Fibroblast of skin of abdomen (primary cell): ENCODE measurements at regions not wholly inside any gene's neighbourhood (a gene's known extent, or its start where the extent isn't known, plus 50 kb on each side); places are given as distances from the start of the nearest gene placed in this dataset.
"Not testable (repeated sequence)": the region's sequence is repeated elsewhere in the genome, so short reads cannot be mapped to it uniquely, and the experiment has no call there.

Experiments
- DNase-seq: peaks from one replicate; pipeline ENCODE4 v3.0.0-alpha.2; 2013

GRCh38 chr20:39751557-39752137 lies 789.5 kb downstream of the DHX35 start:
- DNase-seq: no peak

GRCh38 chr20:39745380-39745779 lies 783.2 kb downstream of the DHX35 start:
- DNase-seq: no peak

- DNase-seq: no peak
Measured at GRCh38 chr20:39738651-39739050, 776.5 kb downstream of the DHX35 start.

- no peak for DNase-seq
Measured at GRCh38 chr20:39736434-39737327, 774.5 kb downstream of the DHX35 start.

- DNase-seq: not testable (repeated sequence)
Measured at GRCh38 chr20:39725513-39725912, 763.4 kb downstream of the DHX35 start.

GRCh38 chr20:39719293-39719692 lies 757.1 kb downstream of the DHX35 start:
- DNase-seq: no peak

GRCh38 chr20:39717936-39718335 lies 755.8 kb downstream of the DHX35 start:
- DNase-seq: peak; percentile 88

GRCh38 chr20:39716796-39717341 lies 754.7 kb downstream of the DHX35 start:
- peak; percentile 42 for DNase-seq

- DNase-seq: no peak
Measured at GRCh38 chr20:39713076-39713840, 751.1 kb downstream of the DHX35 start.

GRCh38 chr20:39706184-39706663 lies 744.1 kb downstream of the DHX35 start:
- peak; percentile 55 for DNase-seq

GRCh38 chr20:39705032-39705431 lies 742.9 kb downstream of the DHX35 start:
- DNase-seq: peak; percentile 30

GRCh38 chr20:39703357-39703756 lies 741.2 kb downstream of the DHX35 start:
- DNase-seq: not testable (repeated sequence)

GRCh38 chr20:39702701-39703349 lies 740.7 kb downstream of the DHX35 start:
- no peak for DNase-seq

- no peak for DNase-seq
Measured at GRCh38 chr20:39700528-39700927, 738.4 kb downstream of the DHX35 start.

GRCh38 chr20:39699166-39699725 lies 737.1 kb downstream of the DHX35 start:
- DNase-seq: no peak

- DNase-seq: no peak
Measured at GRCh38 chr20:39698752-39699151, 736.6 kb downstream of the DHX35 start.

- peak; percentile 47 for DNase-seq
Measured at GRCh38 chr20:39691151-39691862, 729.2 kb downstream of the DHX35 start.

- no peak for DNase-seq
Measured at GRCh38 chr20:39676857-39677391, 714.8 kb downstream of the DHX35 start.

- no peak for DNase-seq
Measured at GRCh38 chr20:39676241-39676640, 714.1 kb downstream of the DHX35 start.

- DNase-seq: no peak
Measured at GRCh38 chr20:39674842-39675241, 712.7 kb downstream of the DHX35 start.

- DNase-seq: no peak
Measured at GRCh38 chr20:39670988-39671387, 708.8 kb downstream of the DHX35 start.
